ENCODE measurements at regions not wholly inside any gene's neighbourhood (a gene's known extent, or its start where the extent isn't known, plus 50 kb on each side); places are given as distances from the start of the nearest gene placed in this dataset.

DNA sequence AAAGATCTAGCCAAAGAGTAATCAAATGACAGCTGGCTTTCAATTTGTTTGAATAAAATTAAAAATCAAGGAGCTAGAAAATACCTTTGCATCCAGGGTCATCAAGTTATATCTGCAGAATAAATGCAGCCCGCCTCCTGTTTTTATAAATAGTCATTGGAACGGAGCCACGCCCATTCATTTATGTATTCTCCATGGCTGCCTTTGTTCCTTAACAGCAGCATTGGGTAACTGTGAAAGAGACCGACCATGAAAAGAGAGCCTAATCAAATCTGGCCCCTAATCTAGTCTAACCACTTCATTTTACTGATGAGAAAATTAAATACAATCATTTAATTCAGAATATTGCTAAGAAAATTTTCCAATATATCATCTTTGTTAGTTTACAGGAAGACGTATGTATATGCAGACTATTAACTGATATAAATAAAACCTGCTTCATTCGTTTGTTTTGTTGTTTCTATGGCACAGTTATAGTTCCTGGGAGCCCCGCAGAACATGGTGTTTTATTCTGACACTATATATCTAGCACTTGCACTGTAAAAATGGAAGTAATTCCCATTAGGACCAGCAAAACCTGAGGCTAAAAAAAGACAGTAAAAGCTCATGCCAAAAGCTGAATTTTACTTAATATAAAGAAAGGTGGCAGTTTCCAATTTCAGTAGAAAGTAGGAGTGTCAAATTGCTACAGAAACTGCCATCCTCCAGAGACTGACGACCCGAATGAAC, 111.8 kb upstream of the PALMD start:
- H3K4me2 ChIP-seq = no peak overlapping the region
- DNase-seq (ENCODE audit: low spot score) = no peak
- WGBS (ENCODE audit: low lambda C conversion rate, missing lambda C conversion rate) = 70% methylated on average over 9 of the region's 9 CpGs

DNA sequence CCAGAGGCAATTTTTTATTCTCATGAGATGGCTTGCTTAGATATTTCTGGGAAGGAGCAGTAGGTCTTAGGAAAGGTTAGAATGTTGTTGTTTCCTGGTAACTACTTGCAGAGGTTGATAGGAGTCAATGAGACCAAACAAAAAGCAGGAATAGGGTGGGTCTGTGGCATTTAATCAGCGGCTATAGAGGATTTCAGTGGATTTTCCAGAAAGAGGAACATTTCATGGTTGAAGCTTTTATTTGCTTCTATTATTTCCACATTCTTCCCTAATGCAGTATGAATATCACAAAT, 111.3 kb upstream of the PALMD start:
- no peaks in the 10 kb centered on the region for H3K79me2 ChIP-seq
- H2AFZ ChIP-seq = no peak overlapping the region
- WGBS (ENCODE audit: low lambda C conversion rate, missing lambda C conversion rate) = 27% methylated on average over 1 of the region's 1 CpG
- TF ChIP-seq EZH2 (IDR thresholded peaks at IDR 0.05; ENCODE audit: borderline replicate concordance) = no peak
- TF ChIP-seq, protein P1, sequence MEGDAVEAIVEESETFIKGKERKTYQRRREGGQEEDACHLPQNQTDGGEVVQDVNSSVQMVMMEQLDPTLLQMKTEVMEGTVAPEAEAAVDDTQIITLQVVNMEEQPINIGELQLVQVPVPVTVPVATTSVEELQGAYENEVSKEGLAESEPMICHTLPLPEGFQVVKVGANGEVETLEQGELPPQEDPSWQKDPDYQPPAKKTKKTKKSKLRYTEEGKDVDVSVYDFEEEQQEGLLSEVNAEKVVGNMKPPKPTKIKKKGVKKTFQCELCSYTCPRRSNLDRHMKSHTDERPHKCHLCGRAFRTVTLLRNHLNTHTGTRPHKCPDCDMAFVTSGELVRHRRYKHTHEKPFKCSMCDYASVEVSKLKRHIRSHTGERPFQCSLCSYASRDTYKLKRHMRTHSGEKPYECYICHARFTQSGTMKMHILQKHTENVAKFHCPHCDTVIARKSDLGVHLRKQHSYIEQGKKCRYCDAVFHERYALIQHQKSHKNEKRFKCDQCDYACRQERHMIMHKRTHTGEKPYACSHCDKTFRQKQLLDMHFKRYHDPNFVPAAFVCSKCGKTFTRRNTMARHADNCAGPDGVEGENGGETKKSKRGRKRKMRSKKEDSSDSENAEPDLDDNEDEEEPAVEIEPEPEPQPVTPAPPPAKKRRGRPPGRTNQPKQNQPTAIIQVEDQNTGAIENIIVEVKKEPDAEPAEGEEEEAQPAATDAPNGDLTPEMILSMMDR (IDR thresholded peaks at IDR 0.05; ENCODE audit: poor library complexity) = no peak
- TF ChIP-seq EZH2phosphoT487 (IDR thresholded peaks at IDR 0.05; ENCODE audit: low read depth, severe bottlenecking, unreplicated experiment) = no peak
- H3K27me3 ChIP-seq = no peaks in the 10 kb centered on the region
- H3K36me3 ChIP-seq (replicated peaks; ENCODE audit: insufficient read depth, low read depth) = no peaks in the 10 kb centered on the region
- H3K4me2 ChIP-seq = no peak overlapping the region
- no peaks in the 10 kb centered on the region for H3K9me2 ChIP-seq (replicated peaks; ENCODE audit: insufficient read depth)
- DNase-seq (ENCODE audit: low spot score) = no peak
- no peaks in the 10 kb centered on the region for H4K20me1 ChIP-seq (ENCODE audit: insufficient read depth, poor library complexity, severe bottlenecking)
- H3K27ac ChIP-seq = no peak overlapping the region
- H3K9me3 ChIP-seq (ENCODE audit: low read depth) = no peaks in the 10 kb centered on the region
- no peak overlapping the region for H3K4me3 ChIP-seq
- H3K4me1 ChIP-seq (ENCODE audit: insufficient read depth) = no peaks in the 10 kb centered on the region

More for the DNA sequence above, 111.8 kb upstream of the PALMD start:
- H3K9me3 ChIP-seq (ENCODE audit: low read depth) = no peaks in the 10 kb centered on the region
- H3K4me1 ChIP-seq (ENCODE audit: insufficient read depth) = no peaks in the 10 kb centered on the region
- H3K27ac ChIP-seq = no peak overlapping the region
- TF ChIP-seq EZH2phosphoT487 (IDR thresholded peaks at IDR 0.05; ENCODE audit: low read depth, severe bottlenecking, unreplicated experiment) (no peak), EZH2 (IDR thresholded peaks at IDR 0.05; ENCODE audit: borderline replicate concordance) (no peak)
- TF ChIP-seq, protein P1 (IDR thresholded peaks at IDR 0.05; ENCODE audit: poor library complexity) = no peak
- H3K9me2 ChIP-seq (replicated peaks; ENCODE audit: insufficient read depth) = no peaks in the 10 kb centered on the region
- no peaks in the 10 kb centered on the region for H3K36me3 ChIP-seq (replicated peaks; ENCODE audit: insufficient read depth, low read depth)
- no peak overlapping the region for H3K4me3 ChIP-seq
- no peaks in the 10 kb centered on the region for H3K27me3 ChIP-seq
- no peaks in the 10 kb centered on the region for H3K79me2 ChIP-seq
- H4K20me1 ChIP-seq (ENCODE audit: insufficient read depth, poor library complexity, severe bottlenecking) = no peaks in the 10 kb centered on the region
- H2AFZ ChIP-seq = no peak overlapping the region

DNA sequence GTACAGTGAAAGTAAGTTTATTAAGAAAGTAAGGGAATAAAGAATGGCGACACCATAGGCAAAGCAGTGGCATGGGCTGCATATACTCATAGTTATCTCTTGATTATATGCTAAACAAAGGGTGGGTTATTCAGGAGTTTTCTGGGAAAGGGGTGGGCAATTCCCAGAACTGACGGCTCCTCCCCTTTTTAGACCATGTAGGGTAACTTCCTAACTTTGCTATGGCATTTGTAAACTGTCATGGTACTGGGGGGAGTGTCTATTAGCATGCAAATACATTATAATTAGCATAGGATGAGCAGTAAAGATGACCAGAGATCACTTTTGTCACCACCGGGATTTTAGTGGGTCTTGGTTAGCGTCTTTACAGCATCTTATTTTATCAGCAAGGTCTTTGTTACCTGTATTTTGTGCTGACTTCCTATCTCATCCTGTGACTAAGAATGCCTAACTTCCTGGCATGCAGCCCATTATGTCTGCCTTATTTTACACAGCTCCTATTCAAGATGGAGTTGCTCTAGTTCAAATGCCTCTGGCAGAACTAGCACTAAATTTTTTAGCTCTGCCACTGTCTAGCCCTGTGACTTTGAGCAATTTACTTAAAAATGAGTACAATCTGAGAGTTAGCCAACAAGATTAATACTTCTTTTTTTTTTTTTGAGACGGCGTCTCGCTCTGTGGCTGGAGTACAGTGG, 110.3 kb upstream of the PALMD start:
- no peaks in the 10 kb centered on the region for H3K36me3 ChIP-seq (replicated peaks; ENCODE audit: insufficient read depth, low read depth)
- no peaks in the 10 kb centered on the region for H3K9me2 ChIP-seq (replicated peaks; ENCODE audit: insufficient read depth)
- 94% methylated on average over 7 of the region's 7 CpGs for WGBS (ENCODE audit: low lambda C conversion rate, missing lambda C conversion rate)
- no peaks in the 10 kb centered on the region for H3K27me3 ChIP-seq
- no peak overlapping the region for H3K4me2 ChIP-seq
- H3K27ac ChIP-seq = no peak overlapping the region
- no peak overlapping the region for H2AFZ ChIP-seq
- no peaks in the 10 kb centered on the region for H3K79me2 ChIP-seq
- no peaks in the 10 kb centered on the region for H3K4me1 ChIP-seq (ENCODE audit: insufficient read depth)
- H3K9me3 ChIP-seq (ENCODE audit: low read depth) = no peaks in the 10 kb centered on the region
- no peak for DNase-seq (ENCODE audit: low spot score)
- no peak overlapping the region for H3K4me3 ChIP-seq
- H4K20me1 ChIP-seq (ENCODE audit: insufficient read depth, poor library complexity, severe bottlenecking) = no peaks in the 10 kb centered on the region
- TF ChIP-seq, protein P1 (IDR thresholded peaks at IDR 0.05; ENCODE audit: poor library complexity) = no peak
- TF ChIP-seq EZH2phosphoT487 (IDR thresholded peaks at IDR 0.05; ENCODE audit: low read depth, severe bottlenecking, unreplicated experiment) (no peak), EZH2 (IDR thresholded peaks at IDR 0.05; ENCODE audit: borderline replicate concordance) (no peak)
